GM12873 (cell line): ENCODE measurements at regions not wholly inside any gene's neighbourhood (a gene's known extent, or its start where the extent isn't known, plus 50 kb on each side); places are given as distances from the start of the nearest gene placed in this dataset.

Experiments used
- TF ChIP-seq, protein P1 (sequence below): IDR thresholded peaks from 2 replicates; pipeline ENCODE4 v1.5.1; 2012; ENCODE audit warnings: low read depth, mild to moderate bottlenecking, moderate library complexity, low read length, control low read depth; ENCODE audit not compliant: insufficient read depth; ENCODE audit errors: missing control alignments

- TF ChIP-seq, protein P1, sequence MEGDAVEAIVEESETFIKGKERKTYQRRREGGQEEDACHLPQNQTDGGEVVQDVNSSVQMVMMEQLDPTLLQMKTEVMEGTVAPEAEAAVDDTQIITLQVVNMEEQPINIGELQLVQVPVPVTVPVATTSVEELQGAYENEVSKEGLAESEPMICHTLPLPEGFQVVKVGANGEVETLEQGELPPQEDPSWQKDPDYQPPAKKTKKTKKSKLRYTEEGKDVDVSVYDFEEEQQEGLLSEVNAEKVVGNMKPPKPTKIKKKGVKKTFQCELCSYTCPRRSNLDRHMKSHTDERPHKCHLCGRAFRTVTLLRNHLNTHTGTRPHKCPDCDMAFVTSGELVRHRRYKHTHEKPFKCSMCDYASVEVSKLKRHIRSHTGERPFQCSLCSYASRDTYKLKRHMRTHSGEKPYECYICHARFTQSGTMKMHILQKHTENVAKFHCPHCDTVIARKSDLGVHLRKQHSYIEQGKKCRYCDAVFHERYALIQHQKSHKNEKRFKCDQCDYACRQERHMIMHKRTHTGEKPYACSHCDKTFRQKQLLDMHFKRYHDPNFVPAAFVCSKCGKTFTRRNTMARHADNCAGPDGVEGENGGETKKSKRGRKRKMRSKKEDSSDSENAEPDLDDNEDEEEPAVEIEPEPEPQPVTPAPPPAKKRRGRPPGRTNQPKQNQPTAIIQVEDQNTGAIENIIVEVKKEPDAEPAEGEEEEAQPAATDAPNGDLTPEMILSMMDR, result no peak
Measured at GRCh38 chr4:164177753-164178152, 576.2 kb upstream of the SMIM31 start.

- TF ChIP-seq, protein P1, result no peak
Measured at GRCh38 chr4:164188236-164188635, 565.7 kb upstream of the SMIM31 start.

DNA sequence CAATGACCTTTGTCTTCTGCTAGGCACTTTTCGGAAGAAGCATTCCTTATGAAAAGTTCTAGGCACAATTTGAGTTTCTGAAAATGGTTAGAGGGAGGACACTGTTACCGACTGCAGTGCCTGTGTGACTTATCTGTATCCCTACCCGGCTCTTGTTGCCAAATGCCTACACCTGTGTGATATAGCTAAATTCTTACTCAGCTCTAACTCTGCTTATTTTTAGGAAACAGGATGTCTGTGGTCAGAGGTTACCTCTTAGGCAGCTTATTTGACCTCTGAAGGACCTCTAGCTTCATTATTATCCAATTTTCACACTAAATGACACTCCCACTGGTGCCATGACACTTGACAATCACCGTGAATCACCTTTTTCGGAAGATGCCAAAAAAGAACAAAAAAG is 561.1 kb upstream of the SMIM31 start:
- TF ChIP-seq, protein P1, result no peak

- TF ChIP-seq, protein P1, result no peak
Measured at GRCh38 chr4:164193676-164194075, 560.3 kb upstream of the SMIM31 start.

GRCh38 chr4:164197556-164197955 is 556.4 kb upstream of the SMIM31 start:
- TF ChIP-seq, protein P1, result no peak

DNA sequence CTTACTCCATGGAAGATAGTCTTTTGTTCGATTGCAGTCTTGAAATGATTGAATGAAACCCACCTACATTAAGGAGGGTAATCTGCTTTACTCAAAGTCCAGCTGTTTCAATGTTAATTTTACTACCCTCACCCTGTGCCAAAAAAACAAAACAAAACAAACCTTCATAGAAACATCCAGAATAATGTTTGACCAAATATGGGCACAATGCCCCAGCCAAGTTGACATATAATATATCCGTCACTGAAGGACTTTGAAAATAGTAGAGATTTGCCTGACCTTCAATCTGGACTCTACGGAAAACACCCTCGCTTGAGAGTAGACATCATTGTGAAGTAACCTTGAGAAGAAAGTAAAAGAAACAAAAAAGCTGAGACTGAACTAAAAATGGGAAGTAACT is 550.5 kb upstream of the SMIM31 start:
- TF ChIP-seq, protein P1, result no peak

- TF ChIP-seq, protein P1, result no peak
Measured at GRCh38 chr4:164204434-164204833, 549.5 kb upstream of the SMIM31 start.
